ENCODE measurements at regions not wholly inside any gene's neighbourhood (a gene's known extent, or its start where the extent isn't known, plus 50 kb on each side); places are given as distances from the start of the nearest gene placed in this dataset.
"Not testable (repeated sequence)": the region's sequence is repeated elsewhere in the genome, so short reads cannot be mapped to it uniquely, and the experiment has no call there.

GRCh38 chr9:67369664-67370063 is 377.3 kb upstream of the SPATA31A3 start:
- H3K27me3 Mint-ChIP-seq (ENCODE audit: low read depth in 2 of 2); H3K36me3 ChIP-seq (ENCODE audit: control insufficient read depth, insufficient read depth, low read length); H3K27ac Mint-ChIP-seq; H3K27me3 ChIP-seq (ENCODE audit: control insufficient read depth, insufficient read depth, low read length); H3K9me3 ChIP-seq (ENCODE audit: control insufficient read depth, insufficient read depth, low read length); H3K4me1 Mint-ChIP-seq; intact Hi-C loops (cut with micrococcal nuclease); H3K9me3 Mint-ChIP-seq; H3K4me1 ChIP-seq (ENCODE audit: control insufficient read depth, insufficient read depth, low read length); H3K27ac ChIP-seq (ENCODE audit: low read length); H3K4me3 Mint-ChIP-seq; H3K4me3 ChIP-seq (ENCODE audit: low read length); H3K36me3 Mint-ChIP-seq; DNase-seq: not testable (repeated sequence)
- no CpG with 5 or more reads among the region's 2 CpGs for whole genome bisulfite sequencing (ENCODE audit: insufficient coverage)
- ATAC-seq = peak in 1 of 3 donors; percentile 18

- H3K27me3 ChIP-seq (ENCODE audit: control insufficient read depth, insufficient read depth, low read length); H3K27ac ChIP-seq (ENCODE audit: low read length); H3K9me3 Mint-ChIP-seq; H3K27me3 Mint-ChIP-seq (ENCODE audit: low read depth in 2 of 2); DNase-seq; intact Hi-C loops (cut with micrococcal nuclease); H3K4me3 ChIP-seq (ENCODE audit: low read length); H3K4me1 Mint-ChIP-seq; H3K36me3 ChIP-seq (ENCODE audit: control insufficient read depth, insufficient read depth, low read length); H3K4me1 ChIP-seq (ENCODE audit: control insufficient read depth, insufficient read depth, low read length); H3K27ac Mint-ChIP-seq; H3K9me3 ChIP-seq (ENCODE audit: control insufficient read depth, insufficient read depth, low read length); ATAC-seq; H3K36me3 Mint-ChIP-seq; H3K4me3 Mint-ChIP-seq: not testable (repeated sequence)
- no CpG with 5 or more reads among the region's 7 CpGs for WGBS (ENCODE audit: insufficient coverage)
These were observed 370.0 kb upstream of the SPATA31A3 start for GRCh38 chr9:67362325-67362724.

- H3K27ac Mint-ChIP-seq; H3K4me3 Mint-ChIP-seq; DNase-seq; H3K4me1 ChIP-seq (ENCODE audit: control insufficient read depth, insufficient read depth, low read length); H3K27me3 ChIP-seq (ENCODE audit: control insufficient read depth, insufficient read depth, low read length); H3K36me3 Mint-ChIP-seq; ATAC-seq; H3K9me3 ChIP-seq (ENCODE audit: control insufficient read depth, insufficient read depth, low read length); H3K27me3 Mint-ChIP-seq (ENCODE audit: low read depth in 2 of 2); H3K4me1 Mint-ChIP-seq; H3K36me3 ChIP-seq (ENCODE audit: control insufficient read depth, insufficient read depth, low read length); H3K4me3 ChIP-seq (ENCODE audit: low read length); intact Hi-C loops (cut with micrococcal nuclease); H3K9me3 Mint-ChIP-seq; H3K27ac ChIP-seq (ENCODE audit: low read length): not testable (repeated sequence)
- WGBS (ENCODE audit: insufficient coverage) = no CpG with 5 or more reads among the region's 4 CpGs
These were observed 361.6 kb upstream of the SPATA31A3 start for GRCh38 chr9:67353961-67354360.

GRCh38 chr9:67349424-67349759 is 357.0 kb upstream of the SPATA31A3 start:
- H3K4me3 ChIP-seq (ENCODE audit: low read length); H3K4me3 Mint-ChIP-seq; H3K27ac ChIP-seq (ENCODE audit: low read length); DNase-seq; H3K36me3 Mint-ChIP-seq; H3K27ac Mint-ChIP-seq; H3K27me3 Mint-ChIP-seq (ENCODE audit: low read depth in 2 of 2); H3K36me3 ChIP-seq (ENCODE audit: control insufficient read depth, insufficient read depth, low read length); H3K27me3 ChIP-seq (ENCODE audit: control insufficient read depth, insufficient read depth, low read length); H3K4me1 Mint-ChIP-seq; intact Hi-C loops (cut with micrococcal nuclease); H3K9me3 ChIP-seq (ENCODE audit: control insufficient read depth, insufficient read depth, low read length); H3K4me1 ChIP-seq (ENCODE audit: control insufficient read depth, insufficient read depth, low read length); ATAC-seq; H3K9me3 Mint-ChIP-seq: not testable (repeated sequence)
- no CpG with 5 or more reads among the region's 2 CpGs for WGBS (ENCODE audit: insufficient coverage)

GRCh38 chr9:67348562-67349423 is 356.4 kb upstream of the SPATA31A3 start:
- H3K27me3 Mint-ChIP-seq (ENCODE audit: low read depth in 2 of 2); H3K4me3 Mint-ChIP-seq; ATAC-seq; H3K27ac Mint-ChIP-seq; H3K36me3 Mint-ChIP-seq; H3K4me3 ChIP-seq (ENCODE audit: low read length); H3K27ac ChIP-seq (ENCODE audit: low read length); H3K4me1 Mint-ChIP-seq; intact Hi-C loops (cut with micrococcal nuclease); H3K4me1 ChIP-seq (ENCODE audit: control insufficient read depth, insufficient read depth, low read length); H3K36me3 ChIP-seq (ENCODE audit: control insufficient read depth, insufficient read depth, low read length); DNase-seq; H3K27me3 ChIP-seq (ENCODE audit: control insufficient read depth, insufficient read depth, low read length); H3K9me3 Mint-ChIP-seq; H3K9me3 ChIP-seq (ENCODE audit: control insufficient read depth, insufficient read depth, low read length): not testable (repeated sequence)
- WGBS (ENCODE audit: insufficient coverage) = no CpG with 5 or more reads among the region's 2 CpGs

GRCh38 chr9:67348094-67348493 is 355.7 kb upstream of the SPATA31A3 start:
- H3K27ac ChIP-seq (ENCODE audit: low read length); H3K4me1 Mint-ChIP-seq; H3K27me3 Mint-ChIP-seq (ENCODE audit: low read depth in 2 of 2); H3K27ac Mint-ChIP-seq; H3K4me1 ChIP-seq (ENCODE audit: control insufficient read depth, insufficient read depth, low read length); H3K4me3 ChIP-seq (ENCODE audit: low read length); DNase-seq; H3K36me3 ChIP-seq (ENCODE audit: control insufficient read depth, insufficient read depth, low read length); H3K36me3 Mint-ChIP-seq; H3K27me3 ChIP-seq (ENCODE audit: control insufficient read depth, insufficient read depth, low read length); H3K4me3 Mint-ChIP-seq; H3K9me3 ChIP-seq (ENCODE audit: control insufficient read depth, insufficient read depth, low read length); H3K9me3 Mint-ChIP-seq; ATAC-seq; intact Hi-C loops (cut with micrococcal nuclease): not testable (repeated sequence)
- whole genome bisulfite sequencing (ENCODE audit: insufficient coverage) = no CpG with 5 or more reads among the region's 4 CpGs

- WGBS (ENCODE audit: insufficient coverage) = no CpG with 5 or more reads among the region's 7 CpGs
- H3K27me3 Mint-ChIP-seq (ENCODE audit: low read depth in 2 of 2); DNase-seq; H3K27ac ChIP-seq (ENCODE audit: low read length); H3K27ac Mint-ChIP-seq; H3K4me3 Mint-ChIP-seq; H3K4me1 Mint-ChIP-seq; intact Hi-C loops (cut with micrococcal nuclease); H3K9me3 ChIP-seq (ENCODE audit: control insufficient read depth, insufficient read depth, low read length); H3K36me3 Mint-ChIP-seq; H3K27me3 ChIP-seq (ENCODE audit: control insufficient read depth, insufficient read depth, low read length); H3K4me3 ChIP-seq (ENCODE audit: low read length); H3K4me1 ChIP-seq (ENCODE audit: control insufficient read depth, insufficient read depth, low read length); H3K9me3 Mint-ChIP-seq; H3K36me3 ChIP-seq (ENCODE audit: control insufficient read depth, insufficient read depth, low read length); ATAC-seq: not testable (repeated sequence)
These were observed 346.9 kb upstream of the SPATA31A3 start for GRCh38 chr9:67339216-67339615.

- H3K36me3 Mint-ChIP-seq; H3K9me3 ChIP-seq (ENCODE audit: control insufficient read depth, insufficient read depth, low read length); DNase-seq; H3K27me3 Mint-ChIP-seq (ENCODE audit: low read depth in 2 of 2); H3K27ac Mint-ChIP-seq; H3K4me3 ChIP-seq (ENCODE audit: low read length); H3K4me1 ChIP-seq (ENCODE audit: control insufficient read depth, insufficient read depth, low read length); ATAC-seq; H3K9me3 Mint-ChIP-seq; intact Hi-C loops (cut with micrococcal nuclease); H3K4me1 Mint-ChIP-seq; H3K27ac ChIP-seq (ENCODE audit: low read length); H3K4me3 Mint-ChIP-seq; H3K27me3 ChIP-seq (ENCODE audit: control insufficient read depth, insufficient read depth, low read length); H3K36me3 ChIP-seq (ENCODE audit: control insufficient read depth, insufficient read depth, low read length): not testable (repeated sequence)
- WGBS (ENCODE audit: insufficient coverage) = no CpG with 5 or more reads among the region's 12 CpGs
These were observed 345.9 kb upstream of the SPATA31A3 start for GRCh38 chr9:67338201-67338600.
